Adrenal gland (tissue), 9 donors: ENCODE measurements at regions not wholly inside any gene's neighbourhood (a gene's known extent, or its start where the extent isn't known, plus 50 kb on each side); places are given as distances from the start of the nearest gene placed in this dataset.

Source experiments
- DNase-seq, 7 donors: peaks; one replicate each; pipeline ENCODE4 v3.0.0-alpha.2; 2019 to 2020
- H3K27ac ChIP-seq, 5 donors: fragments of 200-600 bp; sonication (generic) in 4 of 5; 1 replicate in 3 of 5; 2 replicates in 2 of 5; pipeline versions ENCODE4 v1.5.1 to v1.8.0; 2016 to 2020; ENCODE audit warnings: mild to moderate bottlenecking in 1 of 5
- H3K27me3 ChIP-seq: fragments of 200-600 bp; 2 replicates; pipeline ENCODE4 v1.8.0; 2021
- H3K36me3 ChIP-seq, 2 donors: fragments of 200-600 bp; replicated peaks in 1 of 2; 1 replicate in 1 of 2; 2 replicates in 1 of 2; pipeline versions ENCODE4 v1.5.1 to v1.8.0; 2018 to 2022
- H3K4me1 ChIP-seq, 2 donors: fragments of 200-600 bp; replicated peaks in 1 of 2; 1 replicate in 1 of 2; 2 replicates in 1 of 2; pipeline versions ENCODE4 v1.5.1 to v1.8.0; 2018 to 2021
- H3K4me3 ChIP-seq, 4 donors: fragments of 200-600 bp; sonication (generic) in 3 of 4; one replicate each; pipeline ENCODE4 v1.5.1; 2016 to 2018
- H3K9me3 ChIP-seq, 3 donors: fragments of 200-600 bp; sonication (generic) in 1 of 3; replicated peaks in 1 of 3; 1 replicate in 2 of 3; 2 replicates in 1 of 3; pipeline versions ENCODE4 v1.5.1 to v1.8.0; 2016 to 2021
- POLR2A ChIP-seq, 2 donors: fragments of 450-650 bp; IDR thresholded peaks; one replicate each; pipeline ENCODE4 v1.6.1; 2017; ENCODE audit warnings: antibody characterized with exemption in 2 of 2, mild to moderate bottlenecking in 2 of 2, moderate library complexity in 1 of 2
- WGBS, 4 donors: extraction: QIAGEN DNeasy Blood & Tissue Kit in 2 of 4; methylation state at CpG; one replicate each; pipeline versions ENCODE4 v1.1.5 to v1.1.7; 2013 to 2017; 5-methylcytosine and 5-hydroxymethylcytosine counted together
- intact Hi-C, 2 donors: fragments of 100-400 bp; cut with DNase I; formaldehyde crosslinking; loops; one replicate each; pipeline versions ENCODE4 v1.14.1 to v1.15.0; 2022 to 2023
- TF ChIP-seq, protein P1 (sequence below), 6 experiments: fragments of 450-650 bp in 4 of 6; fragments of 200-600 bp in 2 of 6; sonication (generic) in 1 of 6; IDR thresholded peaks; 1 replicate in 5 of 6; 2 replicates in 1 of 6; pipeline versions ENCODE4 v1.5.1 to v1.8.0; 2016 to 2021; ENCODE audit warnings: antibody characterized with exemption in 6 of 6, mild to moderate bottlenecking in 2 of 6, moderate library complexity in 1 of 6
- donor health status: healthy with polysubstance abuse.
- donor health status: Bipolar disorder and iron deficiency.
- donor health status: DM: yes; HTN: yes; CAD: no.
- donor health status: DM: no; HTN: no; CAD: no.
- donor health status: DM: no; HTN: no; CAD: no.

DNA sequence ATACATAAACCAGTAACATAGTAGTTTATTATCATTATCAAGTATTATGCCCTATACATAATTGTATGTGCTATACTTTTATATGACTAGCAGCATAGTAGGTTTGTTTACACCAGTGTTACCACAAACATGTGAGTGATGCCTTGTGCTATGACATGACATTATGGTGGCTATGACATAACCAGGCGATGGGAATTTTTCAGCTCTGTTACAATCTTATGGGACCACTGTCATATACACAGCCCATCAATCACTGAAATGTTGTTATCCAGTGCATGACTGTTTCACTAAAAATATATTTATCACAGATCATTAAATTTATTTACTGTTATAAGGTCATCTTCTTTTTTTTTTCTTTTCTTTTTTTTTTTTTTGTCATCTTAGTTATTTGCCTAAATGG, 674.5 kb downstream of the PCDH17 start:
- intact Hi-C loops = no loop called here
- Histone ChIP-seq H3K4me3 (no peak overlapping the region), H3K27ac (no peak overlapping the region), H3K36me3 (no peaks in the 10 kb centered on the region), H3K27me3 (no peaks in the 10 kb centered on the region), H3K9me3 (no peaks in the 10 kb centered on the region), H3K4me1 (no peaks in the 10 kb centered on the region)
- TF ChIP-seq, protein P1, sequence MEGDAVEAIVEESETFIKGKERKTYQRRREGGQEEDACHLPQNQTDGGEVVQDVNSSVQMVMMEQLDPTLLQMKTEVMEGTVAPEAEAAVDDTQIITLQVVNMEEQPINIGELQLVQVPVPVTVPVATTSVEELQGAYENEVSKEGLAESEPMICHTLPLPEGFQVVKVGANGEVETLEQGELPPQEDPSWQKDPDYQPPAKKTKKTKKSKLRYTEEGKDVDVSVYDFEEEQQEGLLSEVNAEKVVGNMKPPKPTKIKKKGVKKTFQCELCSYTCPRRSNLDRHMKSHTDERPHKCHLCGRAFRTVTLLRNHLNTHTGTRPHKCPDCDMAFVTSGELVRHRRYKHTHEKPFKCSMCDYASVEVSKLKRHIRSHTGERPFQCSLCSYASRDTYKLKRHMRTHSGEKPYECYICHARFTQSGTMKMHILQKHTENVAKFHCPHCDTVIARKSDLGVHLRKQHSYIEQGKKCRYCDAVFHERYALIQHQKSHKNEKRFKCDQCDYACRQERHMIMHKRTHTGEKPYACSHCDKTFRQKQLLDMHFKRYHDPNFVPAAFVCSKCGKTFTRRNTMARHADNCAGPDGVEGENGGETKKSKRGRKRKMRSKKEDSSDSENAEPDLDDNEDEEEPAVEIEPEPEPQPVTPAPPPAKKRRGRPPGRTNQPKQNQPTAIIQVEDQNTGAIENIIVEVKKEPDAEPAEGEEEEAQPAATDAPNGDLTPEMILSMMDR (IDR thresholded peaks at IDR 0.05) = no peak
- TF ChIP-seq POLR2A (IDR thresholded peaks at IDR 0.05) = no peak
- DNase-seq = no peak
- WGBS, 4 donors = 83 to 92% (median 88%) methylated on average over 1 of the region's 1 CpG

- TF ChIP-seq POLR2A (IDR thresholded peaks at IDR 0.05) = no peak
- TF ChIP-seq, protein P1 (IDR thresholded peaks at IDR 0.05) = no peak
- Histone ChIP-seq H3K27me3 (no peaks in the 10 kb centered on the region), H3K36me3 (no peaks in the 10 kb centered on the region), H3K4me3 (no peak overlapping the region), H3K27ac (no peak overlapping the region), H3K9me3 (no peaks in the 10 kb centered on the region), H3K4me1 (no peaks in the 10 kb centered on the region)
- 65 to 76% (median 67%) methylated on average over 2 of the region's 2 CpGs for WGBS, 4 donors
- intact Hi-C loops = no loop called here
- no peak for DNase-seq
Measured at GRCh38 chr13:58313219-58313618, 681.7 kb downstream of the PCDH17 start.

DNA sequence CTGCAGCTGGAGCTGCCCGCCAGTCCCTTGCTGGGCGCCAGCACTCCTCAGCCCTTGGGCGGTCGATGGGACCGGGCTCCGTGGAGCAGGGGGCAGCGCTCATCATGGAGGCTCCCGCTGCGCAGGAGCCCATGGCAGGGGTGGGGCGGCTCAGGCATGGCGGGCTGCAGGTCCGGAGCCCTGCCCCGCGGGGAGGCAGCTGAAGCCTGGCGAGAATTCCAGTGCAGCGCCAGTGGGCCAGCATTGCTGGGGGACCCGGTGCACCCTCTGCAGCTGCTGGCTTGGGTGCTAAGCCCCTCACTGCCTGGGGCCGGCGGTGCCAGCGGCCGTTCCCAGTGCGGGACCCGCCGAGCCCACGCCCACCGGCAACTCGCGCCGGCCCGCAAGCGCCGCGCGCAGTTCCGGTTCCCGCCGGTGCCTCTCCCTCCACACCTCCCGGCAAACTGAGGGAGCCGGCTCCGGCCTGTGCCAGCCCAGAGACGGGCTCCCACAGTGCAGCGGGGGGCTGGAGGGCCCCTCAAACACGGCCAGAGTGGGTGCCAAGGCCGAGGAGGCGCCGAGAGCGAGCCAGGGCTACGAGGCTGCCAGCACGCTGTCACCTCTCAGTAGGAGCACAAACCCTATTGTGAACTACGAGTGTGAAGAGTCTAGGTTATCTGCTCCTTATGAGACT, 687.1 kb downstream of the PCDH17 start:
- intact Hi-C loops = no loop called here
- Histone ChIP-seq H3K36me3 (no peaks in the 10 kb centered on the region), H3K9me3 (no peaks in the 10 kb centered on the region), H3K4me1 (no peaks in the 10 kb centered on the region), H3K27ac (no peak overlapping the region), H3K4me3 (no peak overlapping the region), H3K27me3 (no peaks in the 10 kb centered on the region)
- DNase-seq = no peak
- TF ChIP-seq, protein P1 (IDR thresholded peaks at IDR 0.05) = no peak
- no peak for TF ChIP-seq POLR2A (IDR thresholded peaks at IDR 0.05)
- WGBS, 4 donors = 93 to 97% (median 96%) methylated on average over 23 to 50 of the region's 50 CpGs

- Histone ChIP-seq H3K27ac (no peak overlapping the region), H3K4me3 (no peak overlapping the region), H3K36me3 (no peaks in the 10 kb centered on the region), H3K9me3 (no peaks in the 10 kb centered on the region), H3K4me1 (no peaks in the 10 kb centered on the region), H3K27me3 (no peaks in the 10 kb centered on the region)
- intact Hi-C loops = no loop called here
- TF ChIP-seq, protein P1 (IDR thresholded peaks at IDR 0.05) = no peak
- no peak for TF ChIP-seq POLR2A (IDR thresholded peaks at IDR 0.05)
- DNase-seq = no peak
Measured at GRCh38 chr13:58324161-58324560, 692.6 kb downstream of the PCDH17 start.
